ENCODE measurements at regions not wholly inside any gene's neighbourhood (a gene's known extent, or its start where the extent isn't known, plus 50 kb on each side); places are given as distances from the start of the nearest gene placed in this dataset.
"Not testable (repeated sequence)": the region's sequence is repeated elsewhere in the genome, so short reads cannot be mapped to it uniquely, and the experiment has no call there.

DNA sequence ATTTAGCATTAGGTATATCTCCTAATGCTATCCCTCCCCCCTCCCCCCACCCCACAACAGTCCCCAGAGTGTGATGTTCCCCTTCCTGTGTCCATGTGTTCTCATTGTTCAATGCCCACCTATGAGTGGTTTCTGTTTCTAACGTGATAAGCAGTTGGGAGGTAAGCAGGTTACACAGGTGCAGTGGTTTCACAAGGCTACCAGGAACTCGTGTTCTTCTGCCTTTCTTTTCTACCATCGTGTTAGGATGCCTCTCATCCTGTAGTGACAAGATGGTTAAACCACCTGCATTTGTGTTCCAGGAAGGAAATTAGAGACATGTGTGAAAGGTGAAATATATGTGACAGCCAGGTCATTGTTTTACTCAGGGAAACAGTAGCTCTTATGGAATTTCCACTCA, 476.5 kb upstream of the DDX18 start:
- not testable (repeated sequence) for TF ChIP-seq GATA2 (IDR thresholded peaks at IDR 0.05; ENCODE audit: insufficient read depth, insufficient read length, low read depth, low read length); CTCF (IDR thresholded peaks at IDR 0.05; ENCODE audit: extremely low read depth in 1 of 2, insufficient read depth in 1 of 2, low read depth in 1 of 2, low read length in 2 of 2); MYC (IDR thresholded peaks at IDR 0.05; ENCODE audit: low read depth, low read length)
- TF ChIP-seq, protein P1, sequence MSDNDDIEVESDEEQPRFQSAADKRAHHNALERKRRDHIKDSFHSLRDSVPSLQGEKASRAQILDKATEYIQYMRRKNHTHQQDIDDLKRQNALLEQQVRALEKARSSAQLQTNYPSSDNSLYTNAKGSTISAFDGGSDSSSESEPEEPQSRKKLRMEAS (IDR thresholded peaks at IDR 0.05; ENCODE audit: insufficient read depth, insufficient read length), result not testable (repeated sequence)
